ENCODE measurements at regions not wholly inside any gene's neighbourhood (a gene's known extent, or its start where the extent isn't known, plus 50 kb on each side); places are given as distances from the start of the nearest gene placed in this dataset.
A peak's percentile ranks its signal among the peaks of the same experiment; 100 is the strongest.

GRCh38 chr6:84284428-84285049 is 57.1 kb upstream of the CEP162 start:
- Mint-ChIP-seq H3K4me1 (no peaks in the 10 kb centered on the region), H3K4me3 (no peak overlapping the region), H3K27ac (no peak overlapping the region), H3K36me3 (no peaks in the 10 kb centered on the region), H3K9me3 (peaks cover 0 to 7% (median 2%) of the 10 kb centered on the region in 7 donors), H3K27me3 (ENCODE audit: low read depth in 3 of 3) (no peaks in the 10 kb centered on the region)
- H3K79me2 ChIP-seq (ENCODE audit: insufficient read depth, low read length) = no peaks in the 10 kb centered on the region
- no peaks in the 10 kb centered on the region for H3K36me3 ChIP-seq (replicated peaks in 1 of 2; ENCODE audit: control insufficient read depth in 1 of 2, insufficient read depth in 2 of 2, low read length in 2 of 2)
- no peaks in the 10 kb centered on the region for H4K20me1 ChIP-seq (ENCODE audit: insufficient read depth, low read length)
- TF ChIP-seq CTCF (IDR thresholded peaks at IDR 0.05) = no peak
- peaks cover under 1 to 2% of the 10 kb centered on the region in 2 donors for H3K9me3 ChIP-seq (replicated peaks in 1 of 2; ENCODE audit: control insufficient read depth in 1 of 2, insufficient read depth in 1 of 2, low read length in 2 of 2)
- intact Hi-C loops (cut with micrococcal nuclease) = no loop called here
- no peak for DNase-seq
- H3K27me3 ChIP-seq (ENCODE audit: control insufficient read depth in 2 of 2, insufficient read depth in 2 of 2, low read length in 2 of 2) = no peaks in the 10 kb centered on the region
- H3K27ac ChIP-seq (ENCODE audit: low read depth in 1 of 2, low read length in 2 of 2) = no peak overlapping the region
- no peaks in the 10 kb centered on the region for H3K4me1 ChIP-seq (ENCODE audit: control insufficient read depth in 1 of 2, insufficient read depth in 2 of 2, low read length in 2 of 2)
- 67% methylated on average over 2 of the region's 6 CpGs for WGBS (ENCODE audit: insufficient coverage)
- H3K9ac ChIP-seq (ENCODE audit: insufficient read depth, low read length, poor library complexity, severe bottlenecking) = no peak overlapping the region
- H2AFZ ChIP-seq (ENCODE audit: insufficient read depth, low read depth, low read length, poor library complexity, severe bottlenecking) = no peak overlapping the region
- H3K4me2 ChIP-seq (replicated peaks; ENCODE audit: extremely low read depth, low read length, poor library complexity, severe bottlenecking) = no peak overlapping the region
- no peak overlapping the region for H3K4me3 ChIP-seq (replicated peaks in 1 of 3; ENCODE audit: low read depth in 2 of 3, low read length in 3 of 3)

- no peak overlapping the region for H3K4me3 ChIP-seq (replicated peaks in 1 of 3; ENCODE audit: low read depth in 2 of 3, low read length in 3 of 3)
- H3K36me3 Mint-ChIP-seq = no peaks in the 10 kb centered on the region
- no peaks in the 10 kb centered on the region for H3K4me1 Mint-ChIP-seq
- H3K4me1 ChIP-seq (ENCODE audit: control insufficient read depth in 1 of 2, insufficient read depth in 2 of 2, low read length in 2 of 2) = no peaks in the 10 kb centered on the region
- intact Hi-C loops (cut with micrococcal nuclease) = no loop called here
- H2AFZ ChIP-seq (ENCODE audit: insufficient read depth, low read depth, low read length, poor library complexity, severe bottlenecking) = no peak overlapping the region
- H3K4me3 Mint-ChIP-seq = no peak overlapping the region
- DNase-seq = no peak
- H3K9me3 Mint-ChIP-seq = peaks cover 0 to 2% (median 0%) of the 10 kb centered on the region in 7 donors
- H3K27me3 ChIP-seq (ENCODE audit: control insufficient read depth in 2 of 2, insufficient read depth in 2 of 2, low read length in 2 of 2) = no peaks in the 10 kb centered on the region
- H3K4me2 ChIP-seq (replicated peaks; ENCODE audit: extremely low read depth, low read length, poor library complexity, severe bottlenecking) = no peak overlapping the region
- no peak overlapping the region for H3K27ac ChIP-seq (ENCODE audit: low read depth in 1 of 2, low read length in 2 of 2)
- H3K36me3 ChIP-seq (replicated peaks in 1 of 2; ENCODE audit: control insufficient read depth in 1 of 2, insufficient read depth in 2 of 2, low read length in 2 of 2) = no peaks in the 10 kb centered on the region
- H3K27me3 Mint-ChIP-seq (ENCODE audit: low read depth in 3 of 3) = no peaks in the 10 kb centered on the region
- no peaks in the 10 kb centered on the region for H3K79me2 ChIP-seq (ENCODE audit: insufficient read depth, low read length)
- H3K9me3 ChIP-seq (replicated peaks in 1 of 2; ENCODE audit: control insufficient read depth in 1 of 2, insufficient read depth in 1 of 2, low read length in 2 of 2) = no peaks in the 10 kb centered on the region
- no peak overlapping the region for H3K9ac ChIP-seq (ENCODE audit: insufficient read depth, low read length, poor library complexity, severe bottlenecking)
- H3K27ac Mint-ChIP-seq = peak overlapping the region in 1 of 7 donors; percentile 44
- TF ChIP-seq CTCF (IDR thresholded peaks at IDR 0.05) = no peak
- H4K20me1 ChIP-seq (ENCODE audit: insufficient read depth, low read length) = no peaks in the 10 kb centered on the region
- 69% methylated on average over 6 of the region's 10 CpGs for WGBS (ENCODE audit: insufficient coverage)
Measured at GRCh38 chr6:84282550-84282949, 55.1 kb upstream of the CEP162 start.
